Activated CD4-positive, alpha-beta T cell treated with anti-CD3 and anti-CD28 coated beads, Interleukin-2, amount 50 U/mL, for 16 hours (primary cell): ENCODE measurements at regions not wholly inside any gene's neighbourhood (a gene's known extent, or its start where the extent isn't known, plus 50 kb on each side); places are given as distances from the start of the nearest gene placed in this dataset.
A peak's percentile ranks its signal among the peaks of the same experiment; 100 is the strongest.
"Not testable (repeated sequence)": the region's sequence is repeated elsewhere in the genome, so short reads cannot be mapped to it uniquely, and the experiment has no call there.

ENCODE experiments used
- DNase-seq: peaks from one replicate; pipeline ENCODE4 v3.0.0-alpha.2; 2020

GRCh38 chr4:174066611-174067205, 216.8 kb downstream of the FBXO8 start:
- no peak for DNase-seq

- DNase-seq = no peak
Observed at GRCh38 chr4:174062831-174063230, 220.6 kb downstream of the FBXO8 start.

- DNase-seq = no peak
Observed at GRCh38 chr4:174061026-174061425, 222.4 kb downstream of the FBXO8 start.

- DNase-seq = peak; percentile 31
Observed at GRCh38 chr4:174058846-174059245, 224.6 kb downstream of the FBXO8 start.

- DNase-seq = no peak
Observed at GRCh38 chr4:174056959-174057358, 226.5 kb downstream of the FBXO8 start.

- DNase-seq = no peak
Observed at GRCh38 chr4:174055344-174055743, 228.1 kb downstream of the FBXO8 start.

- DNase-seq = no peak
Observed at GRCh38 chr4:174053895-174054294, 229.6 kb downstream of the FBXO8 start.

- no peak for DNase-seq
Observed at GRCh38 chr4:174047363-174047762, 236.1 kb downstream of the FBXO8 start.

GRCh38 chr4:174045829-174046228, 237.6 kb downstream of the FBXO8 start:
- not testable (repeated sequence) for DNase-seq

- DNase-seq = no peak
Observed at GRCh38 chr4:174045381-174045780, 238.1 kb downstream of the FBXO8 start.

GRCh38 chr4:174041555-174042105, 241.8 kb downstream of the FBXO8 start:
- no peak for DNase-seq

- DNase-seq = no peak
Observed at GRCh38 chr4:174040287-174040686, 243.2 kb downstream of the FBXO8 start.

- no peak for DNase-seq
Observed at GRCh38 chr4:174038481-174038880, 245.0 kb downstream of the FBXO8 start.

GRCh38 chr4:174037631-174038030, 245.8 kb downstream of the FBXO8 start:
- no peak for DNase-seq

GRCh38 chr4:174037049-174037448, 246.4 kb downstream of the FBXO8 start:
- no peak for DNase-seq

GRCh38 chr4:174036576-174036975, 246.9 kb downstream of the FBXO8 start:
- DNase-seq = no peak

GRCh38 chr4:174036111-174036510, 247.4 kb downstream of the FBXO8 start:
- DNase-seq = no peak

GRCh38 chr4:174023641-174024040, 259.8 kb downstream of the FBXO8 start:
- DNase-seq = no peak

- no peak for DNase-seq
Observed at GRCh38 chr4:174018236-174018635, 265.2 kb downstream of the FBXO8 start.

- DNase-seq = no peak
Observed at GRCh38 chr4:174016251-174016650, 267.2 kb downstream of the FBXO8 start.

- no peak for DNase-seq
Observed at GRCh38 chr4:174012886-174013259, 270.6 kb downstream of the FBXO8 start.

GRCh38 chr4:174012135-174012885, 271.2 kb downstream of the FBXO8 start:
- no peak for DNase-seq

- DNase-seq = no peak
Observed at GRCh38 chr4:174010547-174010946, 272.9 kb downstream of the FBXO8 start.

- no peak for DNase-seq
Observed at GRCh38 chr4:174009686-174010451, 273.6 kb downstream of the FBXO8 start.
